HT-29 (cell line): ENCODE measurements at regions not wholly inside any gene's neighbourhood (a gene's known extent, or its start where the extent isn't known, plus 50 kb on each side); places are given as distances from the start of the nearest gene placed in this dataset.
A peak's percentile ranks its signal among the peaks of the same experiment; 100 is the strongest.

Source experiments
- DNase-seq: peaks from one replicate; pipeline ENCODE4 v3.0.0-alpha.2; 2015; ENCODE audit warnings: low spot score

- DNase-seq, result no peak
Observed at GRCh38 chr4:134624365-134624764, 422.8 kb upstream of the PABPC4L start.

- peak; percentile 43 for DNase-seq
Observed at GRCh38 chr4:134622626-134623575, 421.3 kb upstream of the PABPC4L start.

- DNase-seq, result no peak
Observed at GRCh38 chr4:134622199-134622598, 420.6 kb upstream of the PABPC4L start.

GRCh38 chr4:134621715-134622114 lies 420.1 kb upstream of the PABPC4L start:
- peak; percentile 36 for DNase-seq

- DNase-seq, result no peak
Observed at GRCh38 chr4:134610956-134611355, 409.4 kb upstream of the PABPC4L start.

GRCh38 chr4:134610172-134610571 lies 408.6 kb upstream of the PABPC4L start:
- DNase-seq, result no peak

- DNase-seq, result no peak
Observed at GRCh38 chr4:134601706-134602105, 400.1 kb upstream of the PABPC4L start.

- DNase-seq, result no peak
Observed at GRCh38 chr4:134591326-134591725, 389.7 kb upstream of the PABPC4L start.

- DNase-seq, result no peak
Observed at GRCh38 chr4:134585972-134586371, 384.4 kb upstream of the PABPC4L start.

- DNase-seq, result no peak
Observed at GRCh38 chr4:134567461-134567860, 365.9 kb upstream of the PABPC4L start.

GRCh38 chr4:134560728-134561127 lies 359.1 kb upstream of the PABPC4L start:
- DNase-seq, result no peak

- no peak for DNase-seq
Observed at GRCh38 chr4:134552063-134552462, 350.5 kb upstream of the PABPC4L start.

- no peak for DNase-seq
Observed at GRCh38 chr4:134551348-134551747, 349.8 kb upstream of the PABPC4L start.

- no peak for DNase-seq
Observed at GRCh38 chr4:134548052-134548628, 346.6 kb upstream of the PABPC4L start.

- no peak for DNase-seq
Observed at GRCh38 chr4:134546279-134546678, 344.7 kb upstream of the PABPC4L start.

GRCh38 chr4:134544303-134544770 lies 342.7 kb upstream of the PABPC4L start:
- no peak for DNase-seq

- no peak for DNase-seq
Observed at GRCh38 chr4:134540588-134540987, 339.0 kb upstream of the PABPC4L start.

- DNase-seq, result no peak
Observed at GRCh38 chr4:134539729-134540231, 338.2 kb upstream of the PABPC4L start.

- no peak for DNase-seq
Observed at GRCh38 chr4:134537701-134538100, 336.1 kb upstream of the PABPC4L start.

GRCh38 chr4:134533068-134533467 lies 331.5 kb upstream of the PABPC4L start:
- DNase-seq, result no peak

- DNase-seq, result no peak
Observed at GRCh38 chr4:134531013-134531412, 329.4 kb upstream of the PABPC4L start.

- no peak for DNase-seq
Observed at GRCh38 chr4:134529629-134530028, 328.0 kb upstream of the PABPC4L start.
